HUES64 (cell line): ENCODE measurements at regions not wholly inside any gene's neighbourhood (a gene's known extent, or its start where the extent isn't known, plus 50 kb on each side); places are given as distances from the start of the nearest gene placed in this dataset.

Experiments used
- H3K27ac ChIP-seq: 2 replicates; pipeline ENCODE4 v1.7.0; 2013; ENCODE audit warnings: low read depth, low read length, inconsistent platforms
- H3K27me3 ChIP-seq: 2 replicates; pipeline ENCODE4 v1.6.1; 2013; ENCODE audit warnings: mild to moderate bottlenecking, low read length; ENCODE audit not compliant: insufficient read depth
- H3K36me3 ChIP-seq: 2 replicates; pipeline ENCODE4 v1.6.1; 2013; ENCODE audit warnings: mild to moderate bottlenecking, low read length; ENCODE audit not compliant: insufficient read depth
- H3K4me1 ChIP-seq: 2 replicates; pipeline ENCODE4 v1.6.1; 2013; ENCODE audit warnings: mild to moderate bottlenecking, low read length, moderate library complexity; ENCODE audit not compliant: insufficient read depth
- H3K4me3 ChIP-seq: 2 replicates; pipeline ENCODE4 v1.5.1; 2013; ENCODE audit warnings: mild to moderate bottlenecking, low read length, moderate library complexity
- H3K9ac ChIP-seq: 2 replicates; pipeline ENCODE4 v1.6.1; 2013; ENCODE audit warnings: mild to moderate bottlenecking, low read depth, low read length
- H3K9me3 ChIP-seq: 2 replicates; pipeline ENCODE4 v1.6.1; 2013; ENCODE audit warnings: low read depth, low read length; ENCODE audit not compliant: insufficient read depth
- WGBS: fragments of 150-250, 120-280 bp; methylation state at CpG from one replicate; pipeline ENCODE4 v1.1.7; 2013; ENCODE audit warnings: missing lambda C conversion rate; 5-methylcytosine and 5-hydroxymethylcytosine counted together

DNA sequence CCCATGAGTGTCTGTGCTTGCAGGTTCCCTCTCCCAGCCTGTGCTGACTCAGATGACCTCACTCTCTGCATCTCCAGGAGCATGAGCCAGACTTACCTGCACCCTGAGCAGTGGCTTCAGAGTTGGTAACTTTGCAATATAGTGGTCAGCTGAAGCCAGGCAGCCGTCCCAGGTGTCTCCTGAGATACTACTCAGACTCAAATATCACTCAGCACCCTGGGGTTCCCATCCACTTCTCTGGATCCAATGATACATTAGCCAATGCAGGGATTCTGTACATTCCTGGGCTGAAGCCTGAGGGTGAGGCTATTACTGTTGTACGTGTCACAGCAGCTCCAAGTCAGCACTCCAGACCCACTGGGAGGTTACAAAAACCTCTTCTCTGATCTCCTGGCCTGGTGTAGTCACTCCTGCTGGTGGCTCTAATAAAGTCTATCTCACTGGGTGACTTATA, 87.8 kb upstream of the TOP3B start:
- Histone ChIP-seq H3K27ac (no peak overlapping the region), H3K27me3 (peaks cover 100% of the 10 kb centered on the region), H3K9ac (no peak overlapping the region), H3K4me3 (no peak overlapping the region), H3K4me1 (no peaks in the 10 kb centered on the region), H3K36me3 (no peaks in the 10 kb centered on the region), H3K9me3 (no peaks in the 10 kb centered on the region)
- 84% methylated on average over 2 of the region's 2 CpGs for WGBS

DNA sequence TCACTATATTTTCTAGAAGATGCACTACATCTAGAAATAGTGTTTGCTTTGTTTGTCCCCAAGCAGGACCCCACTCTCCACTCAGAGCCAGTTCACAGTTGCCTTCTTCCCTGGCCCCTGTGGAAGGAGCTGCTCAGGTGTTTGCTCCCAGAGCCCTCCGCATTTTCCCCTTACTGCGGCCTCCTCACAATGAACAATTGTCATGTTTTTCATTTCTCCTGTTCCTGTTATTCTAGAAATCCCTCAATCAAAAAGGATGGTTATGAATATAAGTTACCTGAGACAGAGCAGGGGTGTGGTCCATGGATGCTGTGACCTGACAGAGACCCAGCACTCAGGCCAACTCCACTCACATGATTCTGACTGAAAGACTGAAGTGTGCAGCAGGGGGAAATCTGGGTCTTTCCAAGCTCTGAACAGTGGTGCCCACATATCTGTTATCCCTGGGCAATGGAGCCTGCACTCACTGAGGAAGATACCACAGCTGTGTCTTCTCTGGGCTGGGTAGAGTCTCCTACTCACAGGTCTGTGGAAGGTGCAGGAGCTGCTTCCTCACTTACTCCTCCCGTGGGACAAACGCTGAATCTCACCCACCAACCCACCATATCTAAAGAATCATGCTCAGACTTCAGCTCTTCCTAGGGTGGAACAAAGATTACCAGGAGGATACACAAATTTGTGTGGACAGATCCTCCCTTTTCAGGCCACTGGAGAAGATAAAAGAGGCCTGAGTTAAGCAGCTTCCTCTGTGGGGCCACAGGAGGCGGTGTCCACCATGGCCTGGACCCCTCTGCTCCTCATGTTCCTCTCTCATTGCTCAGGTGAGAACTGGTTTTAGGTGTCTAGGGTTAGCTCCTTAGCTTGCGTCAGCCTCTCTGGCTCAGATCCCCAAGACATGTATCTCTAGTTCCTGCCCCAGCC, 87.1 kb upstream of the TOP3B start:
- no peak overlapping the region for H3K27ac ChIP-seq
- H3K4me1 ChIP-seq, result no peaks in the 10 kb centered on the region
- peaks cover 100% of the 10 kb centered on the region for H3K27me3 ChIP-seq
- H3K9me3 ChIP-seq, result no peaks in the 10 kb centered on the region
- no peaks in the 10 kb centered on the region for H3K36me3 ChIP-seq
- H3K9ac ChIP-seq, result no peak overlapping the region
- 85% methylated on average over 6 of the region's 6 CpGs for WGBS
- H3K4me3 ChIP-seq, result no peak overlapping the region

DNA sequence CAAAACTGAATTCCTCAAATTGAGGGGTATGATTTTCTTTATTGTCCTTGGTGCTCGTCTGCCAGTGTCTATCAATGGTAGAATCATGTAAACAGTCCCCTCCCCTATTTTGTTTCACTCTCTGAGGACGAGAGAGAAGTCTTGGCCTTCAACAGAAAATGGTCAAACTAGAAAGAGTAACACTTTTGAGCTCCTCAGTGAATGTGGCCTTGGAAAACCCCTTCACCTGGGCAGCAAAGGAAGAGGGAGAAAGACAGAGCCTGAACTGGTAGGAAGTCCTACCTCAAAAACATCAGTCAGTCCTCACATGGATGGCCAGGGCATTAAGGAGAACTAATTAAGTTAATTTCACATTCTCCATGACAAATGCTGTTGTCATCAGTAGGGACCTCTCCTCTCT, 86.1 kb upstream of the TOP3B start:
- no peaks in the 10 kb centered on the region for H3K4me1 ChIP-seq
- WGBS, result 92% methylated on average over 2 of the region's 2 CpGs
- H3K27ac ChIP-seq, result no peak overlapping the region
- no peak overlapping the region for H3K9ac ChIP-seq
- peaks cover 98% of the 10 kb centered on the region for H3K27me3 ChIP-seq
- H3K4me3 ChIP-seq, result no peak overlapping the region
- no peaks in the 10 kb centered on the region for H3K9me3 ChIP-seq
- no peaks in the 10 kb centered on the region for H3K36me3 ChIP-seq

DNA sequence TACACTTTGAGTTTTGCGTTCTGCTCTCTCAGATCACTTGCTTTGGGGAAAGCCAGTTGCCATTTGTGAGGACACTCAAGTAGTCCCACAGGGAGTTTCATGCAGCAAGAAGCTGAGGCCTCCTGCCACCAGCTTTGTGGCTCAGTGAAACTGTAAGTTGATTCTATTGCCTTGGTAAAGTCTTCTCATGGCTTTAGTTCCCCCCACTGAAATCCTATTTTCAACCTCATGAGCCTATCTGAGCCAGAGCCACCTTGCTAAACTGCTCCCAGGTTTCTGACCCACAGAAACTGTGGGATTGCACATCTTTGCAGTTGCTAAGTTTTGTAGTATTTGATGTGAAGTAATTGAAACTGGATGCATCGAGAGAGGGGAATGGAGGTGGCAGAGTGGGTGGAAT, 85.4 kb upstream of the TOP3B start:
- 94% methylated on average over 2 of the region's 2 CpGs for WGBS
- no peaks in the 10 kb centered on the region for H3K9me3 ChIP-seq
- H3K4me1 ChIP-seq, result no peaks in the 10 kb centered on the region
- H3K9ac ChIP-seq, result no peak overlapping the region
- H3K27me3 ChIP-seq, result peaks cover 95% of the 10 kb centered on the region
- H3K4me3 ChIP-seq, result no peak overlapping the region
- no peaks in the 10 kb centered on the region for H3K36me3 ChIP-seq
- H3K27ac ChIP-seq, result no peak overlapping the region

DNA sequence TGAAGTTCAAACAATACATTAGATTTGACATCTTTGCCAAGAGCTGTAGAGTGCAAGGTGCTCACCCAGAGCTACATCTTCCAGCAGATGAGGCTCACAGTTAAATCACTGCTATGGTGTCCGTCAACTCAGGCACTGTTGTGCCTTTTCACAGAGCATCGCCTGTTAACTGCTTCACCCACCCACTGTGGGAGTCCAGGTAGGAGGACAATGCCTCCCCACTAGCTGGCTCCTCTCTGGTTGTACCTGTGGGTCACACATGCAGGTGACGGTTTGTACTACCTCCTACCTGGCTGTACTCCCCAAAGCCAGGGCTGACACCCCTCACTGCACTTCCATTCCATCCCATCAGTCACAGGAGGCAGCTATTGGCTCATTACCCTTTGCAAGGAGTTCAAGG, 84.6 kb upstream of the TOP3B start:
- H3K9me3 ChIP-seq, result no peaks in the 10 kb centered on the region
- H3K4me3 ChIP-seq, result no peak overlapping the region
- no peak overlapping the region for H3K27ac ChIP-seq
- H3K9ac ChIP-seq, result no peak overlapping the region
- no peaks in the 10 kb centered on the region for H3K4me1 ChIP-seq
- H3K27me3 ChIP-seq, result peaks cover 95% of the 10 kb centered on the region
- WGBS, result 78% methylated on average over 3 of the region's 3 CpGs
- H3K36me3 ChIP-seq, result no peaks in the 10 kb centered on the region

DNA sequence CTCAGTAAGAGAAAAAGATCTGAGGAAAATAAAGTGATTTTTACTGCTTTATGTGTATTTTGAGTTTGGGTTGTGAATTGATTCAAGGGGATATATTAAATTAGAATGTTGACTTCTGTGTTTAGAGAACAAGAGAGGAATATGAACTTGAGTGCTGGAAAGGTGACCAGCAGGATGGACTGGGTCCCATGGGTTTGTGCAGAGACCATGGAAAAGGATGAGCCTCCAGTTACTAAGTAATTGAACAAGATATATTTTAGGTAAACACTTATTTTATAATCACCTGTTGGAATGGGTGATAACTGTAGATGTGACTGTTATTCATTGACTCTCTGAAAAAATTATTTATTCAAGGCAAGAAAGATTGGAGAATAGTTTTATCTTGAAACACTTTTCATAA, 82.0 kb upstream of the TOP3B start:
- Histone ChIP-seq H3K9ac (no peak overlapping the region), H3K9me3 (no peaks in the 10 kb centered on the region), H3K36me3 (no peaks in the 10 kb centered on the region), H3K4me3 (no peak overlapping the region), H3K27ac (no peak overlapping the region), H3K27me3 (peaks cover 92% of the 10 kb centered on the region), H3K4me1 (no peaks in the 10 kb centered on the region)

DNA sequence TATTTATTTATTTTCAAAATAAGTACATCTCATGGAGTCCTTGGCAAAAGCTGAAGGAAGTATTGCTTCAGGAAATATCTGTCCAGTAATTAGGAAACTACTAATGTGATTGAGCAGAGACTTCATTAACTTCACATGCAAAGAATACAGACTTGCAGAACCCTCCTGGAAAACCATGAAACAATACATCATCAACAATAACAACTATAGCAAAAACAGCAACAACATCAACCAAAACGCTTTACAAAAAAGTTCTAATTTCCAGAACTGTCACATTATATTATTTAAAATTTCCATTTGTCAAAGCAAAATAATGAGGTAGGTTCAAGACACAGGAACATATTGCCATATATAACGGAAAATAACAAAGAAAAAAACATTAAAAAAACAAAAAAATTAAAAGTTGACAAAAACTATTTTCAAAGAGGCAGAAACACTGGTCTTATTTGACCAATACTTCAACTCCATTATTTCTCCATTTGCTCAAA, 79.8 kb upstream of the TOP3B start:
- Histone ChIP-seq H3K4me3 (no peak overlapping the region), H3K4me1 (peaks cover 3% of the 10 kb centered on the region; the same call in 1 of the 2 replicates), H3K27me3 (peaks cover 92% of the 10 kb centered on the region), H3K9me3 (no peaks in the 10 kb centered on the region), H3K27ac (no peak overlapping the region), H3K36me3 (no peaks in the 10 kb centered on the region), H3K9ac (no peak overlapping the region)
- WGBS, result 83% methylated on average over 1 of the region's 2 CpGs

DNA sequence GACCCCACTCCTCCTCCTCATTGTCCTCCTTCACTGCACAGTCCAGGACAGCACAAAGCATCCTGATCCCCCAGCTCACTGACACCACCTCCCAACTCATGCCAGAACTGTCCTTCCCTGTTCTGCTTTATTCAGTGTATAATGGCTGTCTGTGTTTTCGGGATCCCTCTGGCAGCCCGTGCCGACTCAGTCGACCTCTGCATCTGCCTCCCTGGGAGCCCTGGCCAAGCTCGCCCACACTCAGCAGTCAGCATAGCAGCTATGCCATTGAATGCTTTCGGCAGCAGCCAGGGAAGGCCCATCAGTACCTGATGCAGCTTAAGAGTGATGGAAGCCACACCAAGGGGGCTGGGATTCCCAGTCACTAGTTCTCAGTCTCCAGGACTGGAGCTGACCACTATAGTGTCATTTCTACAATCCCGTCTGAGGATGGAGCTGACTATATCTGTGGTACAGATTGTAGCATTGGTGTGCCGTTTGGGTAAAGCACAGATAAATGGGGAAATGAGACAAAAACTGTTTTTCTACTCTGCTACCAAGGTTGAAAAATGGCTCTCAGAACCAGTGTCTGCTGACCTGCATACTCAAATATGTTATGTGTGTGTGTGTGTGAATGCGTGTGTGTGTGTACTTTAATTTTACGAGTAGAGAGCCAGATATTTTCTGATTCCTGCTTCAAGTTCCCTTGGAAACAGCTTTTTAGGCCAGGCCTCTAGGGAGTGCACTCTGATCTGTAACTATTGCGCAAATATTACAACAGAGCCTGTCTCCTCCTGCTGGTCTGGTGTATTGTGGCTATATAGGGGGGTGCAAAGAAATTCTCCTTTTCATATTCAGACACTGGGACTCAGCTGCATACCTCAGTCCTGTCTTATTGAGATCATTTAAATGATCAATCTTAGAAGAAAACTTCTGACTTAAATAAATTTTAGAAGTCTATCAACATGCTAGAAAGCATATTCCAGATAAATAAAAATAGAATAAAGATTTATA, 78.8 kb upstream of the TOP3B start:
- Histone ChIP-seq H3K4me1 (peaks cover 7% of the 10 kb centered on the region; the same call in 1 of the 2 replicates), H3K4me3 (no peak overlapping the region), H3K9me3 (no peaks in the 10 kb centered on the region), H3K27me3 (peaks cover 88% of the 10 kb centered on the region), H3K27ac (no peak overlapping the region), H3K9ac (no peak overlapping the region), H3K36me3 (no peaks in the 10 kb centered on the region)
- WGBS, result 79% methylated on average over 11 of the region's 11 CpGs

DNA sequence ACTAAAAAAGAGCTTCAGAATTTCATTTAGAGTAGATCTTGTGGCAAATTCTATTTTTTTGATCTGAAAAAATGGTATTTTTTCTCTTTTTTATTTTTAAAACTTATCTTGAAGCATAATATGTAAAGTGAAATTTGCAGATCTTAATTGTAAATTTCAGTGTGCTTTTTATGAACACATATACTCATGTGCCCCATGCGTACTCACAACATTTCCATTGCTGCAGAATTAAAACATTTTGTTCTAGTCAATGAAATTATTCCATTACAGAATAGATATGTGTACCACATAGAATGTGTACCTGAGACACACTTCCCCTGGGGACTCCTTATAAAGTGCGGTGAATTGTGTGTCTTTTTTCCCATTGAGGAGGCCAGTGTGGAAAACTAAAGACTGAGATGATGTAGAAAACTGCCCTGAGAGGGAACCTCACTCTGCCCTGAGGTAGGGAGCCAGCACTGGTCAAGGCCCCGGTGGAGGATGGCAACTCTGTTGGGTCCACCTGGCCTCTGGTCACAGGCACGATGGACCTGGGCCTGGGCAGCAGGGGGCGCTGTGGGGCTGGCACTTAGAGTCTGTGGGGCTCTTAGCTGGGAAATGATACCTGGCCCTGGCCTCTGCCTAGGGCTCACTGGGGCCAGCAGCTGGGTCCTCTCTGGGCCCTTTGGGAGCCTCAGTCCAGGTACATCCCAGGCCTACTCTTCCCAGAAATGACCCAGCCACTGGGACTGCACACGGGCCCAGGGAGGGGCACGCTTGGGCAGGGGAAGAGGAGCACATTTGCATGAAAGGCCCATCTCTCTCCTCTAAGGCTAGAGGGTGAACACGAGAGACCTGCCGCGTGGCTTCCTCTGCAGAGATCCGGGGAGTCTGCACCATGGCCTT, 77.9 kb upstream of the TOP3B start:
- Histone ChIP-seq H3K27me3 (peaks cover 88% of the 10 kb centered on the region), H3K4me1 (peaks cover 7% of the 10 kb centered on the region; the same call in 1 of the 2 replicates), H3K9ac (no peak overlapping the region), H3K27ac (no peak overlapping the region), H3K9me3 (no peaks in the 10 kb centered on the region), H3K4me3 (no peak overlapping the region), H3K36me3 (no peaks in the 10 kb centered on the region)
- 61% methylated on average over 10 of the region's 11 CpGs for whole genome bisulfite sequencing

DNA sequence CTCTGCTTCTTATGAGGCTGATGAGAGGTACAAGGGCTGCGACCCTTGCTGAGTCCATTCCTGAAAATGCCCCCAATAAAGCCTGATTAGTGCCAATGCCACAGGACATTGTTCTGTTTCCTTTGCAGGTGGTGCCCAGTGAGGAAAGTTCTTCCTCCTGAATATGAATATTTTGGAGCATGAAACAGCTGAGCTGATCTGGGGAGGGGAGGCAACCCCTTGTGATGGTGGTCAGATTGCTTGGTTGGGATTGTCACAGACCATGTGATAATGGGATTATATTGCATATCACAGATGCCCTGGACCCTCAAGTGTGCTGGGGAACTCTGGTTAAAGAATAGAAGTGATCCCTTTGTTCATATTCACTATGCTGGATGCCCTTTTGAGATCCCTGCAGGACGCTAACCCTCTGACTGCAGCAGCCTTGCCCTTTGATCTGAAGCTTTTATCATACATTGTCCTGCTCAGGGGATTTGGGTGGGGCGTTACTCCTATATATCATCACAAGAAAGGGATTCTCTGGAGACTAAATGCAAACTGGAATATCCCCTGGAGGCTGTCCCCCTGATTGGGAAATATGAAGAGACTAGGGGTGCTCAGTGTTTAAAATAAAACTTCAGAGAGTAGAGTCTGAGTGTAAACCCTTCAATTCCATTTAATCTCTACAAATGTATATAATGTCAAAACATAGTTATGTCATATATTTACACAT, 76.9 kb upstream of the TOP3B start:
- no peaks in the 10 kb centered on the region for H3K9me3 ChIP-seq
- H3K27me3 ChIP-seq, result peaks cover 84% of the 10 kb centered on the region
- WGBS, result 46% methylated on average over 2 of the region's 3 CpGs
- H3K27ac ChIP-seq, result no peak overlapping the region
- peaks cover 7% of the 10 kb centered on the region; the same call in 1 of the 2 replicates for H3K4me1 ChIP-seq
- no peak overlapping the region for H3K4me3 ChIP-seq
- H3K36me3 ChIP-seq, result no peaks in the 10 kb centered on the region
- H3K9ac ChIP-seq, result no peak overlapping the region
